ENCODE measurements at regions not wholly inside any gene's neighbourhood (a gene's known extent, or its start where the extent isn't known, plus 50 kb on each side); places are given as distances from the start of the nearest gene placed in this dataset.
"Not testable (repeated sequence)": the region's sequence is repeated elsewhere in the genome, so short reads cannot be mapped to it uniquely, and the experiment has no call there.

GRCh38 chr9:39775570-39775969 is 420.1 kb downstream of the SPATA31A1 start:
- not testable (repeated sequence) for TF ChIP-seq CTCF (IDR thresholded peaks at IDR 0.05; ENCODE audit: poor library complexity); EZH2phosphoT487 (IDR thresholded peaks at IDR 0.05; ENCODE audit: low read depth, severe bottlenecking, unreplicated experiment); EZH2 (IDR thresholded peaks at IDR 0.05; ENCODE audit: borderline replicate concordance)
